Hepatocyte (in vitro differentiated cells): ENCODE measurements at regions not wholly inside any gene's neighbourhood (a gene's known extent, or its start where the extent isn't known, plus 50 kb on each side); places are given as distances from the start of the nearest gene placed in this dataset.

ENCODE experiments used
- CTCF ChIP-seq: fragments of 200-600 bp; sonication (generic); IDR thresholded peaks from 2 replicates; pipeline ENCODE4 v1.5.1; 2016; ENCODE audit warnings: antibody characterized with exemption, mild to moderate bottlenecking; ENCODE audit not compliant: poor library complexity
- EZH2 ChIP-seq: fragments of 200-600 bp; sonication (generic); IDR thresholded peaks from 2 replicates; pipeline ENCODE4 v1.6.1; 2016; ENCODE audit warnings: antibody characterized with exemption, mild to moderate bottlenecking, borderline replicate concordance

DNA sequence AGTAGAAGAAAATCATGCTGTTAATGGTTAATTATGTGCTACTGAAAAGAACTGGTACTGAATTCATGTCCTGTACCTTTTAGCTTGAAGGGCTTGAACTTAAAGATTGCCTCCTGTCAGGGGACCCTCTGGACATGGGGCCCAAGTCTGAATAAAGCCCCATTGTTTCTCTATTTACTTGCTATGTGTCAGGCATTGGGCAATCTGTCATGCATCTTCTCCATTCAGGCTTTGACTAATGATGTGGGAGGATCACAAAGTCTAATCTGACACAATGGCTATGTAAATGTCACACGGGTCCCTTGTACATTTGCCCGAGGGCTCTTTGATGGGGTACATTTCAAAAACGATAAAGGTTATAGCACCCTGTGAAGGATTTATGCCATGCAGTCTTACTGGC, 64.0 kb upstream of the TUSC1 start:
- TF ChIP-seq CTCF (no peak), EZH2 (no peak)
